Erythroblast (primary cell): ENCODE measurements at regions not wholly inside any gene's neighbourhood (a gene's known extent, or its start where the extent isn't known, plus 50 kb on each side); places are given as distances from the start of the nearest gene placed in this dataset.

ENCODE experiments used
- GATA1 ChIP-seq: IDR thresholded peaks from 2 replicates; pipeline ENCODE4 v1.6.1; 2011; ENCODE audit warnings: low read depth, mild to moderate bottlenecking, control low read depth, low read length, moderate library complexity
- POLR2A ChIP-seq: IDR thresholded peaks from 2 replicates; pipeline ENCODE4 v1.6.1; 2011; ENCODE audit warnings: mild to moderate bottlenecking, low read length

GRCh38 chr5:23649594-23649993, 142.2 kb downstream of the PRDM9 start:
- no peak for TF ChIP-seq POLR2A
- TF ChIP-seq GATA1: no peak
